Naive thymus-derived CD4-positive, alpha-beta T cell (primary cell): ENCODE measurements at regions not wholly inside any gene's neighbourhood (a gene's known extent, or its start where the extent isn't known, plus 50 kb on each side); places are given as distances from the start of the nearest gene placed in this dataset.

ENCODE experiments used
- ATAC-seq: fragments of 150-1000 bp; cut with Tn5 transposase; 2 replicates; pipeline ENCODE4 v1.10.0; 2021; ENCODE audit warnings: mild to moderate bottlenecking, moderate library complexity
- CTCF ChIA-PET: fragments of 350-600 bp; sonication (Branson Sonifier 250); formaldehyde crosslinking; loops from one replicate; lab custom pipeline; 2021; ENCODE audit warnings: antibody characterized with exemption; lab: Charles Lee
- POLR2A ChIA-PET: fragments of 350-600 bp; sonication (Branson Sonifier 250); formaldehyde crosslinking; loops from one replicate; lab custom pipeline; 2021; ENCODE audit warnings: antibody characterized with exemption, inconsistent platforms; lab: Charles Lee
- DNase-seq, 9 donors: peaks; one replicate each; pipeline versions ENCODE4 v3.0.0 to v3.0.0-alpha.2; 2020 to 2022; ENCODE audit warnings: mixed read lengths in 1 of 9
- H3K27ac ChIP-seq: one replicate; pipeline ENCODE4 v1.7.0; 2013; ENCODE audit warnings: mild to moderate bottlenecking, low read depth, low read length, moderate library complexity
- H3K27me3 ChIP-seq, 2 donors: one replicate each; pipeline ENCODE4 v1.7.0; 2013; ENCODE audit warnings: low read length in 2 of 2, mild to moderate bottlenecking in 2 of 2, moderate library complexity in 2 of 2; ENCODE audit not compliant: control insufficient read depth in 2 of 2, insufficient read depth in 2 of 2
- H3K36me3 ChIP-seq, 3 experiments: 1 replicate in 2 of 3; 2 replicates in 1 of 3; pipeline ENCODE4 v1.7.0; 2013; ENCODE audit warnings: low read length in 3 of 3, mild to moderate bottlenecking in 3 of 3, moderate library complexity in 1 of 3; ENCODE audit not compliant: insufficient read depth in 3 of 3, control insufficient read depth in 2 of 3
- H3K4me1 ChIP-seq, 2 donors: one replicate each; pipeline ENCODE4 v1.7.0; 2013; ENCODE audit warnings: low read length in 2 of 2, mild to moderate bottlenecking in 2 of 2, moderate library complexity in 1 of 2; ENCODE audit not compliant: control insufficient read depth in 2 of 2, insufficient read depth in 2 of 2
- H3K4me3 ChIP-seq: 2 replicates; pipeline ENCODE4 v1.7.0; 2013; ENCODE audit warnings: mild to moderate bottlenecking, low read length
- H3K9me3 ChIP-seq, 3 experiments: 1 replicate in 2 of 3; 2 replicates in 1 of 3; pipeline ENCODE4 v1.7.0; 2013; ENCODE audit warnings: low read length in 3 of 3; ENCODE audit not compliant: control insufficient read depth in 2 of 3
- H3K27ac Mint-ChIP-seq, 9 donors: one replicate each; pipeline ENCODE4 v1.8.0; 2020 to 2022; ENCODE audit warnings: mixed read lengths in 9 of 9, mild to moderate bottlenecking in 8 of 9, moderate library complexity in 5 of 9, inconsistent platforms in 2 of 9
- H3K27me3 Mint-ChIP-seq, 5 donors: one replicate each; pipeline ENCODE4 v1.8.0; 2021 to 2022; ENCODE audit warnings: mixed read lengths in 5 of 5, mild to moderate bottlenecking in 1 of 5
- H3K36me3 Mint-ChIP-seq, 5 donors: one replicate each; pipeline ENCODE4 v1.8.0; 2020 to 2022; ENCODE audit warnings: mixed read lengths in 5 of 5, mild to moderate bottlenecking in 3 of 5, inconsistent platforms in 1 of 5
- H3K4me1 Mint-ChIP-seq, 7 donors: one replicate each; pipeline ENCODE4 v1.8.0; 2020 to 2022; ENCODE audit warnings: mixed read lengths in 7 of 7, mild to moderate bottlenecking in 3 of 7, inconsistent platforms in 1 of 7
- H3K4me3 Mint-ChIP-seq, 10 donors: one replicate each; pipeline ENCODE4 v1.8.0; 2020 to 2022; ENCODE audit warnings: mild to moderate bottlenecking in 10 of 10, mixed read lengths in 10 of 10, moderate library complexity in 6 of 10, inconsistent platforms in 2 of 10
- H3K9me3 Mint-ChIP-seq, 11 donors: one replicate each; pipeline ENCODE4 v1.8.0; 2020 to 2022; ENCODE audit warnings: mixed read lengths in 11 of 11, mild to moderate bottlenecking in 4 of 11, inconsistent platforms in 1 of 11, moderate library complexity in 1 of 11
- intact Hi-C, 2 donors: fragments of 100-400 bp; cut with micrococcal nuclease; formaldehyde crosslinking; loops; one replicate each; pipeline ENCODE4 v1.15.1; 2023

GRCh38 chr7:17661982-17662585 is 278.2 kb downstream of the SNX13 start:
- DNase-seq (no peak), ATAC-seq (no peak)
- Mint-ChIP-seq H3K4me1 (no peaks in the 10 kb centered on the region), H3K36me3 (no peaks in the 10 kb centered on the region), H3K27ac (no peak overlapping the region), H3K27me3 (peaks cover 0 to 8% (median 4%) of the 10 kb centered on the region in 5 donors), H3K4me3 (no peak overlapping the region), H3K9me3 (peaks cover 0 to 2% (median 0%) of the 10 kb centered on the region in 11 donors)
- no peak overlapping the region for H3K4me3 ChIP-seq
- POLR2A ChIA-PET = no interaction called here
- H3K27me3 ChIP-seq = no peaks in the 10 kb centered on the region
- no peak overlapping the region for H3K27ac ChIP-seq
- H3K9me3 ChIP-seq = no peaks in the 10 kb centered on the region
- CTCF ChIA-PET = interaction anchor here (0.8 kb wide), 1 partner anchor 11 kb away, joined by 3 read pairs; no protein-coding TSS in a partner anchor
- intact Hi-C loops = no loop called here
- H3K36me3 ChIP-seq = no peaks in the 10 kb centered on the region
- no peaks in the 10 kb centered on the region for H3K4me1 ChIP-seq

GRCh38 chr7:17663061-17663675 is 277.1 kb downstream of the SNX13 start:
- peaks cover 0 to 8% (median 4%) of the 10 kb centered on the region in 5 donors for H3K27me3 Mint-ChIP-seq
- DNase-seq (no peak), ATAC-seq (no peak)
- no peak overlapping the region for H3K4me3 Mint-ChIP-seq
- Histone ChIP-seq H3K36me3 (no peaks in the 10 kb centered on the region), H3K4me1 (no peaks in the 10 kb centered on the region), H3K27ac (no peak overlapping the region), H3K27me3 (no peaks in the 10 kb centered on the region), H3K4me3 (no peak overlapping the region), H3K9me3 (no peaks in the 10 kb centered on the region)
- H3K9me3 Mint-ChIP-seq = peaks cover 0 to 2% (median 0%) of the 10 kb centered on the region in 11 donors
- POLR2A ChIA-PET = no interaction called here
- H3K4me1 Mint-ChIP-seq = no peaks in the 10 kb centered on the region
- CTCF ChIA-PET = no interaction called here
- no peaks in the 10 kb centered on the region for H3K36me3 Mint-ChIP-seq
- H3K27ac Mint-ChIP-seq = no peak overlapping the region
- intact Hi-C loops = no loop called here

GRCh38 chr7:17665029-17665428 is 275.3 kb downstream of the SNX13 start:
- Mint-ChIP-seq H3K36me3 (no peaks in the 10 kb centered on the region), H3K27ac (no peak overlapping the region), H3K4me3 (no peak overlapping the region), H3K9me3 (peaks cover 0 to 2% (median 0%) of the 10 kb centered on the region in 11 donors), H3K27me3 (peaks cover 0 to 7% (median 5%) of the 10 kb centered on the region in 5 donors), H3K4me1 (no peaks in the 10 kb centered on the region)
- no peak for DNase-seq
- intact Hi-C loops = no loop called here
- CTCF ChIA-PET = no interaction called here
- H3K9me3 ChIP-seq = no peaks in the 10 kb centered on the region
- no peak overlapping the region for H3K4me3 ChIP-seq
- no peaks in the 10 kb centered on the region for H3K27me3 ChIP-seq
- no peak for ATAC-seq
- POLR2A ChIA-PET = no interaction called here
- H3K27ac ChIP-seq = no peak overlapping the region
- H3K4me1 ChIP-seq = no peaks in the 10 kb centered on the region
- H3K36me3 ChIP-seq = no peaks in the 10 kb centered on the region

- CTCF ChIA-PET = no interaction called here
- Histone ChIP-seq H3K36me3 (no peaks in the 10 kb centered on the region), H3K4me3 (no peak overlapping the region), H3K4me1 (no peaks in the 10 kb centered on the region), H3K27me3 (no peaks in the 10 kb centered on the region), H3K9me3 (no peaks in the 10 kb centered on the region), H3K27ac (no peak overlapping the region)
- POLR2A ChIA-PET = no interaction called here
- H3K4me3 Mint-ChIP-seq = no peak overlapping the region
- H3K27me3 Mint-ChIP-seq = peaks cover 0 to 11% (median 4%) of the 10 kb centered on the region in 5 donors
- no peak for DNase-seq
- no peak for ATAC-seq
- intact Hi-C loops = no loop called here
- H3K9me3 Mint-ChIP-seq = no peaks in the 10 kb centered on the region
- no peaks in the 10 kb centered on the region for H3K36me3 Mint-ChIP-seq
- H3K4me1 Mint-ChIP-seq = no peaks in the 10 kb centered on the region
- H3K27ac Mint-ChIP-seq = no peak overlapping the region
Observed at GRCh38 chr7:17668122-17668521, 272.2 kb downstream of the SNX13 start.

GRCh38 chr7:17669204-17669603 is 271.1 kb downstream of the SNX13 start:
- CTCF ChIA-PET = no interaction called here
- Mint-ChIP-seq H3K4me1 (no peaks in the 10 kb centered on the region), H3K36me3 (no peaks in the 10 kb centered on the region), H3K9me3 (no peaks in the 10 kb centered on the region), H3K27ac (no peak overlapping the region), H3K4me3 (no peak overlapping the region), H3K27me3 (peaks cover 0 to 11% (median 4%) of the 10 kb centered on the region in 5 donors)
- no peak overlapping the region for H3K4me3 ChIP-seq
- POLR2A ChIA-PET = no interaction called here
- no peak overlapping the region for H3K27ac ChIP-seq
- no peaks in the 10 kb centered on the region for H3K9me3 ChIP-seq
- no peaks in the 10 kb centered on the region for H3K36me3 ChIP-seq
- DNase-seq (no peak), ATAC-seq (no peak)
- intact Hi-C loops = no loop called here
- no peaks in the 10 kb centered on the region for H3K4me1 ChIP-seq
- no peaks in the 10 kb centered on the region for H3K27me3 ChIP-seq

GRCh38 chr7:17671956-17672355 is 268.3 kb downstream of the SNX13 start:
- Histone ChIP-seq H3K36me3 (no peaks in the 10 kb centered on the region), H3K9me3 (no peaks in the 10 kb centered on the region), H3K27me3 (no peaks in the 10 kb centered on the region), H3K4me3 (no peak overlapping the region), H3K27ac (no peak overlapping the region), H3K4me1 (no peaks in the 10 kb centered on the region)
- Mint-ChIP-seq H3K4me3 (no peak overlapping the region), H3K4me1 (no peaks in the 10 kb centered on the region), H3K27me3 (peaks cover 0 to 11% (median 0%) of the 10 kb centered on the region in 5 donors), H3K36me3 (no peaks in the 10 kb centered on the region), H3K27ac (no peak overlapping the region), H3K9me3 (no peaks in the 10 kb centered on the region)
- CTCF ChIA-PET = interaction anchor here (0.6 kb wide), 1 partner anchor 666 kb away, joined by 4 read pairs; no protein-coding TSS in a partner anchor
- no peak for ATAC-seq
- POLR2A ChIA-PET = no interaction called here
- no peak for DNase-seq
- intact Hi-C loops = no loop called here

- no peak for DNase-seq
- Mint-ChIP-seq H3K9me3 (no peaks in the 10 kb centered on the region), H3K4me3 (no peak overlapping the region), H3K36me3 (no peaks in the 10 kb centered on the region), H3K4me1 (no peaks in the 10 kb centered on the region), H3K27ac (no peak overlapping the region), H3K27me3 (peaks cover 0 to 11% (median 0%) of the 10 kb centered on the region in 5 donors)
- Histone ChIP-seq H3K9me3 (no peaks in the 10 kb centered on the region), H3K36me3 (no peaks in the 10 kb centered on the region), H3K27me3 (no peaks in the 10 kb centered on the region), H3K27ac (no peak overlapping the region), H3K4me3 (no peak overlapping the region), H3K4me1 (no peaks in the 10 kb centered on the region)
- no peak for ATAC-seq
- ChIA-PET POLR2A (no interaction called here), CTCF (no interaction called here)
- intact Hi-C loops = no loop called here
Observed at GRCh38 chr7:17672783-17673182, 267.5 kb downstream of the SNX13 start.
